ENCODE measurements at regions not wholly inside any gene's neighbourhood (a gene's known extent, or its start where the extent isn't known, plus 50 kb on each side); places are given as distances from the start of the nearest gene placed in this dataset.

DNA sequence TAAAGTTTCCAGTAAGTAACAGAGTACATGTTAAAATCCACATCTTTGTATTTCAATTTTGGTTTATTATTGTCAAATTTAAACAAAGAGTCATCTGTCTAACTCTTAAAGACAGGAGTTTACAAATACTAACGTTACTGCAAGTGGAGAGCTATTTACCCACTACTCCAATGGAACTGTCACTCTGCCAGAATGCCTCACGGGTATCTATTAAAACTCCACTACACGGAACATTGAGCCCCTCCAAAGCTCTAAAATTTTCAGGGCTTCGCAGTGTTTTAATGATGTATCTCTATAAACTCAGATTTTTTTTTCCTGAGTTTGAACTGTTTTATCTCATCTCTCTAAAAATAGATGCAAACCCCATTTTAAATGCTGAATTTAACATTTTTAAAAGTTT is 388.7 kb upstream of the SEMA3A start:
- Histone ChIP-seq H3K27me3 (no peaks in the 10 kb centered on the region), H3K36me3 (no peaks in the 10 kb centered on the region), H3K27ac (no peak overlapping the region), H3K4me3 (no peak overlapping the region), H3K9me3 (peaks cover 0 to 3% (median 0%) of the 10 kb centered on the region in 12 donors), H3K4me1 (no peaks in the 10 kb centered on the region)
- 78 to 82% (median 80%) methylated on average over 4 of the region's 4 CpGs for WGBS, 4 donors
- intact Hi-C loops (cut with DNase I): no loop called here
- DNase-seq (no peak), ATAC-seq (no peak)
- no peak for TF ChIP-seq CTCF (IDR thresholded peaks at IDR 0.05)
- TF ChIP-seq POLR2A (IDR thresholded peaks at IDR 0.05): no peak

DNA sequence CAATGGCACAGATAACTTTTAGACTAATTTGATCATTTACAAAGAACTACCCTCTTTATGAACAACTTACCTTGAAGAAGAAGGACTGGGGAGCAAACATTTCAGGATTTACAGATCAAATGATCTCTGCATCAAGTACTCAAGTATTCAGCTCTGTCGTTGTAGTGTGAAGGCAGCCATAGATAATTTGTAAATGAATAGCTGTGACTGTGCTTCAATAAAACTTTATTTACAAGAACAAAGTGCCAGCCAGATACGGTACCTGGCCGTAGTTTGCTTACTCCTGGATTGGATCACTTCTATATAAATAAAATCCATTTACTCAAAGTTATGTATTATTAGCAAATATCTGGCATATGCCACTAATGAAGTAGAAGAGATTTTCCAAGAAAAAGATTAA is 388.2 kb upstream of the SEMA3A start:
- intact Hi-C loops (cut with DNase I): no loop called here
- Histone ChIP-seq H3K4me1 (no peaks in the 10 kb centered on the region), H3K27ac (no peak overlapping the region), H3K36me3 (no peaks in the 10 kb centered on the region), H3K4me3 (no peak overlapping the region), H3K27me3 (no peaks in the 10 kb centered on the region), H3K9me3 (peaks cover 0 to 3% (median 0%) of the 10 kb centered on the region in 12 donors)
- no peak for DNase-seq
- ATAC-seq: no peak
- WGBS, 4 donors: 93 to 98% (median 94%) methylated on average over 3 of the region's 3 CpGs
- TF ChIP-seq CTCF (IDR thresholded peaks at IDR 0.05) (no peak), POLR2A (IDR thresholded peaks at IDR 0.05) (no peak)

DNA sequence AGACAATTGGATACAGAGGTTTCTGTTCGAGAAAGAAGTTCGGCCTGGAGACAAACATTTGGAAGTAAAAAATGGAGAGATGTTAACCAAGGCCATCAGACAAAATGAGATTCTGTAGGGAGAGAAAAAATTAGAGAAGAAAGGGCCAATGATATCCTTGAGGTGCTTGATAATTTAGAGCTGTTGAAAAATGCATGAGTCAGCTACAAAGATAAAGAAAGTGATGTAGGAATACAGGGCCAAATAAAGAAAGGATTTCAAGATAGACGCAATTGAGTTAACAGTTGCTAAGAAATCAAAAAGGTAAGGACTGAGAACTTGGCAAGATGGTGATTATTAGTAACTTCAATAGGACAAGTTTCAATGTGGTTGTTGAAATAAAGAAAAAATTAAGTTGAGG is 384.2 kb upstream of the SEMA3A start:
- TF ChIP-seq CTCF (IDR thresholded peaks at IDR 0.05) (no peak), POLR2A (IDR thresholded peaks at IDR 0.05) (no peak)
- Histone ChIP-seq H3K4me3 (no peak overlapping the region), H3K27ac (no peak overlapping the region), H3K36me3 (no peaks in the 10 kb centered on the region), H3K27me3 (no peaks in the 10 kb centered on the region), H3K4me1 (no peaks in the 10 kb centered on the region), H3K9me3 (peaks cover 0 to 3% (median 0%) of the 10 kb centered on the region in 12 donors)
- intact Hi-C loops (cut with DNase I): no loop called here
- DNase-seq (no peak), ATAC-seq (no peak)
- 90 to 95% (median 92%) methylated on average over 3 of the region's 3 CpGs for WGBS, 4 donors

- ATAC-seq (no peak), DNase-seq (no peak)
- Histone ChIP-seq H3K27me3 (no peaks in the 10 kb centered on the region), H3K9me3 (no peaks in the 10 kb centered on the region), H3K27ac (no peak overlapping the region), H3K36me3 (no peaks in the 10 kb centered on the region), H3K4me3 (no peak overlapping the region), H3K4me1 (no peaks in the 10 kb centered on the region)
- intact Hi-C loops (cut with DNase I): no loop called here
- no peak for TF ChIP-seq CTCF (IDR thresholded peaks at IDR 0.05)
- no peak for TF ChIP-seq POLR2A (IDR thresholded peaks at IDR 0.05)
- WGBS, 4 donors: 94 to 97% (median 96%) methylated on average over 3 of the region's 3 CpGs
Observed at GRCh38 chr7:84568781-84569180, 374.2 kb upstream of the SEMA3A start.
